Mucosa of descending colon (tissue), 3 donors: ENCODE measurements at regions not wholly inside any gene's neighbourhood (a gene's known extent, or its start where the extent isn't known, plus 50 kb on each side); places are given as distances from the start of the nearest gene placed in this dataset.

Experiments
- ATAC-seq: fragments of 200-7000 bp; cut with Tn5 transposase; one replicate; pipeline ENCODE4 v1.9.1; 2020; ENCODE audit warnings: mild to moderate bottlenecking, moderate library complexity
- DNase-seq, 3 donors: peaks; one replicate each; pipeline ENCODE4 v3.0.0-alpha.2; 2020
- H3K36me3 ChIP-seq: fragments of 200-600 bp; one replicate; pipeline ENCODE4 v1.8.0; 2021; ENCODE audit warnings: low read depth, mild to moderate bottlenecking
- H3K4me1 ChIP-seq: fragments of 200-600 bp; one replicate; pipeline ENCODE4 v1.8.0; 2021; ENCODE audit warnings: low read depth, mild to moderate bottlenecking
- H3K4me3 ChIP-seq: fragments of 200-600 bp; one replicate; pipeline ENCODE4 v1.8.0; 2021; ENCODE audit warnings: mild to moderate bottlenecking
- H3K9me3 ChIP-seq: fragments of 200-600 bp; one replicate; pipeline ENCODE4 v1.8.0; 2021; ENCODE audit warnings: mild to moderate bottlenecking
- CTCF ChIP-seq: fragments of 200-600 bp; IDR thresholded peaks from one replicate; pipeline ENCODE4 v1.8.0; 2022; ENCODE audit warnings: antibody characterized with exemption, mild to moderate bottlenecking
- intact Hi-C, 2 donors: fragments of 100-400 bp; cut with DNase I in 1 of 2; cut with micrococcal nuclease in 1 of 2; formaldehyde crosslinking; loops; one replicate each; pipeline versions ENCODE4 v1.11.0 to v1.11.1; 2022; cut with DNase I, micrococcal nuclease
- donor health status: DM: no; HTN: no; CAD: no; lungs with moderate emphysema.
- donor health status: DM: no; HTN: no; CAD: no.
- donor health status: DM: no; HTN: yes; CAD: no.

DNA sequence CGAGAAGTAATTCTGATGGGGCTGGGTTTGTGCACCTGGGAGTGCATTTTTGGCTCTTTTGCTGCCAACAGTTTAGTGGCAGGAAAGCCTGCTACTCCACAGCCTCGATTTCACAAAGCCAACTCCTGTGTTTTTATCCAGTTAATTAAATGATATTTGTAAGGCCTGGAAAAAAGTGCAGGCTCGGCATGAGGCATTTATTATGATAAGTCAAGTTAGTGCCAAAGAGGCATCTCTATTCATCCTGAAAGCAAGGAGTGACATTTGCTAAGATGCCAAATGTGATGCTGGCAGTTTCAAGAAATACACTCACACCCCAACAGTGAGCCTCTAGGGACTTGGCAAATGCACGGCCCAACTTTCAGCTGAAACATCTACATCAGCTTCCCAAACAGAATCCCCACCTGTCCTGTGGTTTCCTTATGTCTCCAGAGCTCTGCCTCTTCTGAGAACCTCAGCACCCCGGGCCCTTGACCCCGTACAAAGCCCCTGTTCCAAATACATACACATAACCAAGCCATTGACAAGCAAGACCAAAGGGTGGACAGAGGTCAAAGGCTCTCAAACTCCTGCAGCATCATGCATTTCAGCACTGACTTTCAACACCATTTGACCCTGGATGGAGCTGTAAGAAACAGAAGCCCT, 955.1 kb upstream of the TMEM132C start:
- no peaks in the 10 kb centered on the region for H3K36me3 ChIP-seq
- no peak overlapping the region for H3K4me3 ChIP-seq
- no peaks in the 10 kb centered on the region for H3K4me1 ChIP-seq
- no peak for TF ChIP-seq CTCF
- intact Hi-C loops: no loop called here
- no peaks in the 10 kb centered on the region for H3K9me3 ChIP-seq
- no peak for ATAC-seq
- DNase-seq: no peak

- no peak for TF ChIP-seq CTCF
- Histone ChIP-seq H3K4me1 (no peaks in the 10 kb centered on the region), H3K9me3 (no peaks in the 10 kb centered on the region), H3K4me3 (no peak overlapping the region), H3K36me3 (no peaks in the 10 kb centered on the region)
- intact Hi-C loops: no loop called here
- DNase-seq (no peak), ATAC-seq (no peak)
Measured at GRCh38 chr12:127324681-127325080, 942.3 kb upstream of the TMEM132C start.

- TF ChIP-seq CTCF: no peak
- H3K4me1 ChIP-seq: no peaks in the 10 kb centered on the region
- intact Hi-C loops: no loop called here
- ATAC-seq (no peak), DNase-seq (no peak)
- no peaks in the 10 kb centered on the region for H3K9me3 ChIP-seq
- no peak overlapping the region for H3K4me3 ChIP-seq
- no peaks in the 10 kb centered on the region for H3K36me3 ChIP-seq
Measured at GRCh38 chr12:127327986-127328385, 939.0 kb upstream of the TMEM132C start.

DNA sequence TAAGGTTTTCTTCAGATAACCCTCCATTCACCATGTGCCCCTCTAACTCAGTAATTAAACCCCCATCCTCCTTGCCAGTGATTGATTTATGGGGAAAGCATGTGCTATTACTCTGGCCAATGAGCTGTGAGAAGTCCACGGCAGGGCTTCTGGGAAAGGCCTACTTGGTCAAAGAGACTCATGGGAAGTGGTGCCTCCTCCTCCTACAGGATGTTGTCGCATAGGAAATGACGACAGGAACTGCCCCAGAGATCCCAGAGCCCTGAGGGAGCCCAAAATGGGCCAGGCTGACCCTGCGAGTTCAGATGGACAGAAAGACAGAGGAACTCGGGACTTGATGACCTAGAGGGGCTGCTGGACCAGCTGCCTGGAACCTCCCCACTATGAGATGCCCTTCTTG, 938.1 kb upstream of the TMEM132C start:
- no peaks in the 10 kb centered on the region for H3K9me3 ChIP-seq
- no peak overlapping the region for H3K4me3 ChIP-seq
- no peaks in the 10 kb centered on the region for H3K4me1 ChIP-seq
- intact Hi-C loops: no loop called here
- ATAC-seq: no peak
- no peak for DNase-seq
- H3K36me3 ChIP-seq: no peaks in the 10 kb centered on the region
- TF ChIP-seq CTCF: no peak

DNA sequence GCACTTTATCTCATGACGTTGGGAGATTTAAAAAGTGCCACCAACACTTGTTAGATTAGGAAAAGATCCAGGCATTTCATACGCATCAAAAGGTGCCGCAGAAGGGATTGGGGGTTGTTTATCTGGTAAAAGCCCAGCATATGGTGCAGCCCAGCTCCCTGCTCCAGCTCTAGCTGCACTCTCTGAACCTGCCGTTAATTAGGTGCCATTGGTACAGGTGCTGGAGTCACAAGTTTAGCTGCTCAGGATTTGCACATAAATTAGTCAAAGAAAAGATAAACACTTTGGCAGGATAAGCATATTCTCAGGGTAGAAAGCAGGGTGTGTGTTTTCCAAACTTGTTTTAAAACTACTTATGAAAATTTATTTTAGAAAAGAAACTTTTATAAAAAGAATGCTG, 932.6 kb upstream of the TMEM132C start:
- DNase-seq (no peak), ATAC-seq (no peak)
- Histone ChIP-seq H3K36me3 (no peaks in the 10 kb centered on the region), H3K4me3 (no peak overlapping the region), H3K9me3 (no peaks in the 10 kb centered on the region), H3K4me1 (no peaks in the 10 kb centered on the region)
- TF ChIP-seq CTCF: no peak
- intact Hi-C loops: no loop called here
